Astrocyte of the spinal cord (primary cell): ENCODE measurements at regions not wholly inside any gene's neighbourhood (a gene's known extent, or its start where the extent isn't known, plus 50 kb on each side); places are given as distances from the start of the nearest gene placed in this dataset.
"Not testable (repeated sequence)": the region's sequence is repeated elsewhere in the genome, so short reads cannot be mapped to it uniquely, and the experiment has no call there.

Experiments
- DNase-seq: peaks from one replicate; pipeline ENCODE4 v3.0.0; 2011; ENCODE audit warnings: low read depth, low spot score
- H3K4me3 ChIP-seq: 2 replicates; pipeline ENCODE4 v1.5.1; 2011; ENCODE audit warnings: low read depth, mild to moderate bottlenecking, low read length, moderate library complexity
- in situ Hi-C: cut with HindIII; loops from 2 replicates; pipeline ENCODE4 v1.10.0; 2017; ENCODE audit warnings: low sequenced_read_pairs
- TF ChIP-seq, protein P1 (sequence below): IDR thresholded peaks from 2 replicates; pipeline ENCODE4 v1.5.1; 2012; ENCODE audit warnings: low read depth, mild to moderate bottlenecking, low read length, inconsistent platforms

- in situ Hi-C loops: no loop called here
- no peak for DNase-seq
- TF ChIP-seq, protein P1, sequence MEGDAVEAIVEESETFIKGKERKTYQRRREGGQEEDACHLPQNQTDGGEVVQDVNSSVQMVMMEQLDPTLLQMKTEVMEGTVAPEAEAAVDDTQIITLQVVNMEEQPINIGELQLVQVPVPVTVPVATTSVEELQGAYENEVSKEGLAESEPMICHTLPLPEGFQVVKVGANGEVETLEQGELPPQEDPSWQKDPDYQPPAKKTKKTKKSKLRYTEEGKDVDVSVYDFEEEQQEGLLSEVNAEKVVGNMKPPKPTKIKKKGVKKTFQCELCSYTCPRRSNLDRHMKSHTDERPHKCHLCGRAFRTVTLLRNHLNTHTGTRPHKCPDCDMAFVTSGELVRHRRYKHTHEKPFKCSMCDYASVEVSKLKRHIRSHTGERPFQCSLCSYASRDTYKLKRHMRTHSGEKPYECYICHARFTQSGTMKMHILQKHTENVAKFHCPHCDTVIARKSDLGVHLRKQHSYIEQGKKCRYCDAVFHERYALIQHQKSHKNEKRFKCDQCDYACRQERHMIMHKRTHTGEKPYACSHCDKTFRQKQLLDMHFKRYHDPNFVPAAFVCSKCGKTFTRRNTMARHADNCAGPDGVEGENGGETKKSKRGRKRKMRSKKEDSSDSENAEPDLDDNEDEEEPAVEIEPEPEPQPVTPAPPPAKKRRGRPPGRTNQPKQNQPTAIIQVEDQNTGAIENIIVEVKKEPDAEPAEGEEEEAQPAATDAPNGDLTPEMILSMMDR: no peak
- H3K4me3 ChIP-seq: no peak overlapping the region
Measured at GRCh38 chr7:3159445-3159844, 115.8 kb upstream of the CARD11 start.

DNA sequence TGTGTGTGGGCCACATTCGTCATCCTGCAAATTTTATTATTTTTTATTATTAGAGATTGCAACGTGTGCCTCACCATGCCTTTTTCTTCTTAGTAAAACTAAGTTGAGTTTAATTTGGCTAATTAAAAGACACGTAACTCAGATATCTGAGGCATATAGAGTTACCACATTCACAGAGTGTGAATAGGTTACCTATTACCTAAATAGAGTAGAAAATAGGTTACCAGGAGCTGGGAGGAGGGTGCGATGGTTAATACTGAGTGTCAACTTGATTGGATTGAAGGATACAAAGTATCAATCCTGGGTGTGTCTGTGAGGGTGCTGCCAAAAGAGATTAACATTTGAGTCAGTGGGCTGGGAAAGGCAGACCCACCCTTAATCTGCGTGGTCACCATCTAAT, 116.3 kb upstream of the CARD11 start:
- H3K4me3 ChIP-seq, DNase-seq, in situ Hi-C loops: not testable (repeated sequence)

- in situ Hi-C loops: no loop called here
- TF ChIP-seq, protein P1: no peak
- H3K4me3 ChIP-seq: no peak overlapping the region
- DNase-seq: peak; percentile 17
Measured at GRCh38 chr7:3162289-3162688, 118.6 kb upstream of the CARD11 start.

DNA sequence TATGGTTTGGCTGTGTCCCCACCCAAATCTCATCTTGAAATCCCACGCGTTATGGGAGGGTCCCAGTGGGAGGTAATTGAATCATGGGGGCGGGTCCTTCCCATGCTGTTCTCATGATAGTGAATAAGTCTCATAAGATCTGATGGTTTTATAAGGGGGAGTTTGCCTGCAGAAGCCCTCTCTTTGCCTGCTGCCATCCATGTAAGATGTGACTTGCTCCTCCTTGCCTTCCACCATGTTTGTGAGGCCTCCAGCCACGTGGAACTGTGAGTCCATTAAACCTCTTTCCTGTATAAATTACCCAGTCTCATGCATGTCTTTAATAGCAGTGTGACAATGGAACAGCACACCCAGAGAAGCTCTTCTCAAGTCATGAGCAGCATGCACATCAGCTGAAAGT, 119.1 kb upstream of the CARD11 start:
- in situ Hi-C loops, H3K4me3 ChIP-seq, DNase-seq: not testable (repeated sequence)

- TF ChIP-seq, protein P1: no peak
- DNase-seq: no peak
- in situ Hi-C loops: no loop called here
- no peak overlapping the region for H3K4me3 ChIP-seq
Measured at GRCh38 chr7:3164380-3164792, 120.7 kb upstream of the CARD11 start.

GRCh38 chr7:3165681-3166580, 122.3 kb upstream of the CARD11 start:
- in situ Hi-C loops: no loop called here
- DNase-seq: no peak
- no peak overlapping the region for H3K4me3 ChIP-seq
- TF ChIP-seq, protein P1: no peak

DNA sequence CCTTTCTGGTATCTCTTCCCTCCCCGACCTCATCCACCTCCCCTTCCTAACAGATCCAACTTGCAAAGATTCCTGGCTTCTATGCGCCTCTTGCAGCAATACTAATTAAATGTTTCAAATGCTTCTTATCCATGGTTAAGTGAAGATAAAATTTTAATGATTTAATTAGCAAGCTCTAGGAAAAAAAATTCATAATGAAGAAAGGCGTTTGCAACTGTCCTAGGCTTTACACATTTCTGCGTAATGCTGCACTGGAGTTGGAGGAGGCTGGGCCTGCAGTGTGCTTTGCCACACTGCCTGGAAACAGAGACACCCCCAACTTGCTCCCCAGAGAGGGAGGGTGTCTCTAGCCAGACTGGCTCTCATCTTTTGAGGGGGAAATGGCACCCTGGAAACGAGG, 123.9 kb upstream of the CARD11 start:
- TF ChIP-seq, protein P1: no peak
- H3K4me3 ChIP-seq: no peak overlapping the region
- no peak for DNase-seq
- in situ Hi-C loops: no loop called here

DNA sequence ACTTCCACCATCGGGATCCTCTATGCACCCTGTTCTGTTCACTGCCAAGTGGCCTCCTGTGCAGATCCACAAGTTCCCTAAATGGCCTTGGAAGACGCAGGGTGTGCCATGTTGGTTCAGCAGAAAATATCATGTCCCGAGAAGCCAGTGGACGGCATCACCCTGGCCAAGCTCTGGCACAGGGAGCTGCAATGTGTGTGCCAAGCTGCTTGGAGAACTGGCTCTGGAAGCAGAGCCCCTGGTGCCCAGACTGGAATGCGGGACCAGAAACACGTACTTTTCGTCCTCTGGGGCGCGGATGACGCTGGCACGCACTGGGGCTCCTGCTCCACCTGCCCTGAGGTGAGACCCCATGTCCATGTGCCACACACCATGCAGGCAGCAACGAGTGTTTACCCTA, 124.7 kb upstream of the CARD11 start:
- in situ Hi-C loops: no loop called here
- no peak overlapping the region for H3K4me3 ChIP-seq
- TF ChIP-seq, protein P1: no peak
- no peak for DNase-seq
